Erythroblast (primary cell): ENCODE measurements at regions not wholly inside any gene's neighbourhood (a gene's known extent, or its start where the extent isn't known, plus 50 kb on each side); places are given as distances from the start of the nearest gene placed in this dataset.
"Not testable (repeated sequence)": the region's sequence is repeated elsewhere in the genome, so short reads cannot be mapped to it uniquely, and the experiment has no call there.

Experiments used
- GATA1 ChIP-seq: IDR thresholded peaks from 2 replicates; pipeline ENCODE4 v1.6.1; 2011; ENCODE audit warnings: low read depth, mild to moderate bottlenecking, control low read depth, low read length, moderate library complexity
- POLR2A ChIP-seq: IDR thresholded peaks from 2 replicates; pipeline ENCODE4 v1.6.1; 2011; ENCODE audit warnings: mild to moderate bottlenecking, low read length

DNA sequence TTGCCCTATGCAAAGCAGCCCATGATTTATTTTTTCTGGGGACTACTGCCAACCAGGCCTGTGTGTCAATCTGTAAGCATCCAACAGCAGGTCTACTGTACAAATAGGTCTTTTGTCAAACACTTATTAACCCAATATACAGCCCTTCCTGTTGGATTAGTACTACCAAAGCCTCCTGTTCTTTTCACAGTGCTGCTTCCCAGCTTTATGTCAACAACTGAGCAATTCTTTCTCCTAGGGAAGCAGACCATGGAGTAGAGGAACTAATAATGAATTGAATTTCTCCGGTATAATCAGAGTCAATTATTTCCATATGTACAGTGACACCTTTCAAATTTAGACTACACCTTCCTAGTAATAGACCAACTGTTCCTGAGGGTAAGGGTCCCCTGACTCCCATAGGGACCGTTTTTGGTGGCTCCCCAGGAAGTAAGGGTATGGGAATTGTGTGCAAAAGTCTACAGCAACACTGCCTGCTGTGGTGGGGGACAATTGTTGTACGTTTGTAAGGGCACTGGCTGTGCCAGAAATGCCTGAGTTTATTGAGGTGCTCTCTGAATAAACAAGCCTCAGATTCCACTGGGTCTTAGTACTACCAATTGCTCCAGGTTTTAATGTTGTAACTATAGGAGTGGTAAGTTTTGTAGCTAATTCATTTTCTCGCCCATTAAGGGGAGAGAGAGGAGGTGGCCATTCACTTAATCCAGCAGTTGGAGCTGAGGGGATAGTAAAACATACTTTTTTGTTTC lies 286.1 kb upstream of the MTPN start:
- TF ChIP-seq POLR2A, GATA1: not testable (repeated sequence)
